ENCODE measurements at regions not wholly inside any gene's neighbourhood (a gene's known extent, or its start where the extent isn't known, plus 50 kb on each side); places are given as distances from the start of the nearest gene placed in this dataset.

DNA sequence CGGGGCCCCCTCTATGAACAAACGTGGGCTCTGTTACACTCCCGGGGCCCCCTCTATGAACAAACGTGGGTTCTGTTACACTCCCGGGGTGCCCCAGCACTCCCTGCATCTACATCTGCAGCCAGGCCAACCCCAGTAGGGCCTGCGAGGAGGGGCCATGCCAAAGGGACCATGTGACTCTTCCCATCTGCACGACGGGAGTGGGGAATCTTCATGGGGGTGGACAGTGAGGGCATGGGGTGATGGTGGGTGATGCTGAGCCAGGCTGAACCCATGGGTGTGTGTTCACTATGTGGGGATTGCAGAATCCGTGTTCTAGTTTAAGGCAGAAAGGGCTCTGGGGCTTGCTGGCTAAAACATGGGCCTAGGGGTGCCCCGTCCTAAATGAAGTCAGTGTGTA lies 69.9 kb upstream of the ARHGEF7 start:
- TF ChIP-seq, protein P1, sequence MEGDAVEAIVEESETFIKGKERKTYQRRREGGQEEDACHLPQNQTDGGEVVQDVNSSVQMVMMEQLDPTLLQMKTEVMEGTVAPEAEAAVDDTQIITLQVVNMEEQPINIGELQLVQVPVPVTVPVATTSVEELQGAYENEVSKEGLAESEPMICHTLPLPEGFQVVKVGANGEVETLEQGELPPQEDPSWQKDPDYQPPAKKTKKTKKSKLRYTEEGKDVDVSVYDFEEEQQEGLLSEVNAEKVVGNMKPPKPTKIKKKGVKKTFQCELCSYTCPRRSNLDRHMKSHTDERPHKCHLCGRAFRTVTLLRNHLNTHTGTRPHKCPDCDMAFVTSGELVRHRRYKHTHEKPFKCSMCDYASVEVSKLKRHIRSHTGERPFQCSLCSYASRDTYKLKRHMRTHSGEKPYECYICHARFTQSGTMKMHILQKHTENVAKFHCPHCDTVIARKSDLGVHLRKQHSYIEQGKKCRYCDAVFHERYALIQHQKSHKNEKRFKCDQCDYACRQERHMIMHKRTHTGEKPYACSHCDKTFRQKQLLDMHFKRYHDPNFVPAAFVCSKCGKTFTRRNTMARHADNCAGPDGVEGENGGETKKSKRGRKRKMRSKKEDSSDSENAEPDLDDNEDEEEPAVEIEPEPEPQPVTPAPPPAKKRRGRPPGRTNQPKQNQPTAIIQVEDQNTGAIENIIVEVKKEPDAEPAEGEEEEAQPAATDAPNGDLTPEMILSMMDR (IDR thresholded peaks at IDR 0.05) = no peak
- TF ChIP-seq POLR2AphosphoS5 (IDR thresholded peaks at IDR 0.05) (no peak), EP300 (IDR thresholded peaks at IDR 0.05) (no peak), POLR2A (IDR thresholded peaks at IDR 0.05) (no peak)
- H3K9me3 ChIP-seq = no peaks in the 10 kb centered on the region
- no peak for DNase-seq
- H3K27me3 ChIP-seq = no peaks in the 10 kb centered on the region
- WGBS, 2 donors = 79 to 87% methylated on average over 10 of the region's 10 CpGs
- H3K4me3 ChIP-seq = no peak overlapping the region
- peaks cover 0 to 4% (median 0%) of the 10 kb centered on the region in 4 donors for H3K4me1 ChIP-seq
- no peak overlapping the region for H3K27ac ChIP-seq
- H3K36me3 ChIP-seq = no peaks in the 10 kb centered on the region
- intact Hi-C loops (cut with DNase I) = loop anchor here (10.0 kb wide), 1 partner anchor 450 kb away; no protein-coding TSS in a partner anchor

- no peaks in the 10 kb centered on the region for H3K4me1 ChIP-seq
- H3K27ac ChIP-seq = no peak overlapping the region
- no peak overlapping the region for H3K4me3 ChIP-seq
- no peaks in the 10 kb centered on the region for H3K27me3 ChIP-seq
- DNase-seq = no peak
- 91 to 96% methylated on average over 19 of the region's 19 CpGs for WGBS, 2 donors
- no peaks in the 10 kb centered on the region for H3K9me3 ChIP-seq
- TF ChIP-seq EP300 (IDR thresholded peaks at IDR 0.05) (no peak), POLR2A (IDR thresholded peaks at IDR 0.05) (no peak), POLR2AphosphoS5 (IDR thresholded peaks at IDR 0.05) (no peak)
- TF ChIP-seq, protein P1 (IDR thresholded peaks at IDR 0.05) = no peak
- H3K36me3 ChIP-seq = no peaks in the 10 kb centered on the region
- intact Hi-C loops (cut with DNase I) = loop anchor here (10.0 kb wide), 1 partner anchor 449 kb away; no protein-coding TSS in a partner anchor
These were observed 70.9 kb upstream of the ARHGEF7 start for GRCh38 chr13:111044087-111044830.

DNA sequence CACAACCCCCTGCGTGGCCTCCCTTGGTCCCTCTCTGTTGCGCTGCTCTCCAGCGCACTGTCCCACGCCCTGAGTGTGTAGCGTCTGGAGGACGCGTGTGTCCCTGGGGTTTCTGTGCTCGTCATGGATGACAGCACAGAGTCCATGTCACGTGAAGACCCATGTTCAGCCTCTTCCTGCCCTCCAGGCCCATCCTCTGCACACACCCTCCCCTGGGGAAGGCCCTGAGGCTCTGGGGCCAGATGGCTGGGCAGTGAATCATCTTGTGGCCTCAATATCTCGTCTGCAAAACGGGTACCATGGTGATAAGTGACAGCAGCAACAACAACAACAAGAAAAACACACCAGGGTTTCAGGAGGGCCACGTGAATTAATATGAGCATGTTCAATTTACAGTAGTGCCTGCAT lies 71.5 kb upstream of the ARHGEF7 start:
- Histone ChIP-seq H3K4me3 (no peak overlapping the region), H3K9me3 (no peaks in the 10 kb centered on the region), H3K27me3 (no peaks in the 10 kb centered on the region), H3K27ac (no peak overlapping the region), H3K36me3 (no peaks in the 10 kb centered on the region), H3K4me1 (no peaks in the 10 kb centered on the region)
- DNase-seq = no peak
- TF ChIP-seq POLR2A (IDR thresholded peaks at IDR 0.05) = no peak
- peak in 1 of 4 donors; percentile 23 for TF ChIP-seq POLR2AphosphoS5 (IDR thresholded peaks at IDR 0.05)
- 70 to 72% methylated on average over 12 of the region's 12 CpGs for WGBS, 2 donors
- intact Hi-C loops (cut with DNase I) = loop anchor here (10.0 kb wide), 1 partner anchor 449 kb away; no protein-coding TSS in a partner anchor

- H3K27ac ChIP-seq = no peak overlapping the region
- WGBS, 2 donors = 66 to 71% methylated on average over 11 of the region's 11 CpGs
- no peaks in the 10 kb centered on the region for H3K9me3 ChIP-seq
- no peak for DNase-seq
- no peaks in the 10 kb centered on the region for H3K36me3 ChIP-seq
- no peak for TF ChIP-seq POLR2A (IDR thresholded peaks at IDR 0.05)
- no peak for TF ChIP-seq EP300 (IDR thresholded peaks at IDR 0.05)
- TF ChIP-seq POLR2AphosphoS5 (IDR thresholded peaks at IDR 0.05) = no peak
- TF ChIP-seq, protein P1 (IDR thresholded peaks at IDR 0.05) = no peak
- H3K4me3 ChIP-seq = no peak overlapping the region
- no peaks in the 10 kb centered on the region for H3K4me1 ChIP-seq
- intact Hi-C loops (cut with DNase I) = loop anchor here (10.0 kb wide), 1 partner anchor 448 kb away; no protein-coding TSS in a partner anchor
- no peaks in the 10 kb centered on the region for H3K27me3 ChIP-seq
These were observed 72.4 kb upstream of the ARHGEF7 start for GRCh38 chr13:111042661-111043226.

- H3K27me3 ChIP-seq = no peaks in the 10 kb centered on the region
- 56 to 64% methylated on average over 7 of the region's 7 CpGs for WGBS, 2 donors
- H3K4me1 ChIP-seq = no peaks in the 10 kb centered on the region
- no peak overlapping the region for H3K27ac ChIP-seq
- H3K9me3 ChIP-seq = no peaks in the 10 kb centered on the region
- intact Hi-C loops (cut with DNase I) = loop anchor here (10.0 kb wide), 1 partner anchor 446 kb away; no protein-coding TSS in a partner anchor
- DNase-seq = no peak
- TF ChIP-seq EP300 (IDR thresholded peaks at IDR 0.05) = no peak
- TF ChIP-seq, protein P1 (IDR thresholded peaks at IDR 0.05) = no peak
- TF ChIP-seq POLR2A (IDR thresholded peaks at IDR 0.05) = no peak
- no peak for TF ChIP-seq POLR2AphosphoS5 (IDR thresholded peaks at IDR 0.05)
- no peak overlapping the region for H3K4me3 ChIP-seq
- H3K36me3 ChIP-seq = no peaks in the 10 kb centered on the region
These were observed 74.3 kb upstream of the ARHGEF7 start for GRCh38 chr13:111040830-111041229.
